Osteoblast (primary cell): ENCODE measurements at regions not wholly inside any gene's neighbourhood (a gene's known extent, or its start where the extent isn't known, plus 50 kb on each side); places are given as distances from the start of the nearest gene placed in this dataset.

Experiments
- DNase-seq: peaks from one replicate; pipeline ENCODE4 v3.0.0; 2011; ENCODE audit warnings: low spot score, mixed read lengths; ENCODE audit not compliant: insufficient read length; ENCODE audit errors: missing footprints
- H2AFZ ChIP-seq: 2 replicates; pipeline ENCODE4 v1.6.0; 2011; ENCODE audit warnings: mild to moderate bottlenecking, low read length
- H3K27ac ChIP-seq: 2 replicates; pipeline ENCODE4 v1.5.1; 2011; ENCODE audit warnings: mild to moderate bottlenecking, low read depth, low read length, moderate library complexity
- H3K27me3 ChIP-seq: 2 replicates; pipeline ENCODE4 v1.6.0; 2012; ENCODE audit warnings: mild to moderate bottlenecking, control low read depth, inconsistent platforms, low read length, moderate library complexity; ENCODE audit not compliant: insufficient read depth
- H3K36me3 ChIP-seq: 2 replicates; pipeline ENCODE4 v1.5.1; 2011; ENCODE audit warnings: mild to moderate bottlenecking, low read length, control low read depth, moderate library complexity; ENCODE audit not compliant: insufficient read depth
- H3K4me1 ChIP-seq: 2 replicates; pipeline ENCODE4 v1.5.1; 2011; ENCODE audit warnings: mild to moderate bottlenecking, low read length, control low read depth, moderate library complexity; ENCODE audit not compliant: insufficient read depth
- H3K4me2 ChIP-seq: 2 replicates; pipeline ENCODE4 v1.6.0; 2011; ENCODE audit warnings: mild to moderate bottlenecking, low read length; ENCODE audit not compliant: insufficient read depth
- H3K4me3 ChIP-seq: fragments of 200-600 bp; sonication (generic); 3 replicates; pipeline ENCODE4 v1.5.1; 2012; ENCODE audit warnings: mild to moderate bottlenecking, low read length, inconsistent platforms; ENCODE audit not compliant: insufficient read depth
- H3K79me2 ChIP-seq: 2 replicates; pipeline ENCODE4 v1.6.0; 2012; ENCODE audit warnings: mild to moderate bottlenecking, low read length, control low read depth, inconsistent platforms; ENCODE audit not compliant: insufficient read depth
- H3K9me3 ChIP-seq: 2 replicates; pipeline ENCODE4 v1.5.1; 2011; ENCODE audit warnings: low read depth, low read length, control low read depth
- H4K20me1 ChIP-seq: 2 replicates; pipeline ENCODE4 v1.6.0; 2012; ENCODE audit warnings: mild to moderate bottlenecking, low read length, control low read depth; ENCODE audit not compliant: insufficient read depth
- TF ChIP-seq, protein P1 (sequence below): IDR thresholded peaks from 2 replicates; pipeline ENCODE4 v1.5.1; 2011; ENCODE audit warnings: mild to moderate bottlenecking, low read depth, low read length, moderate library complexity; ENCODE audit errors: extremely low read depth

DNA sequence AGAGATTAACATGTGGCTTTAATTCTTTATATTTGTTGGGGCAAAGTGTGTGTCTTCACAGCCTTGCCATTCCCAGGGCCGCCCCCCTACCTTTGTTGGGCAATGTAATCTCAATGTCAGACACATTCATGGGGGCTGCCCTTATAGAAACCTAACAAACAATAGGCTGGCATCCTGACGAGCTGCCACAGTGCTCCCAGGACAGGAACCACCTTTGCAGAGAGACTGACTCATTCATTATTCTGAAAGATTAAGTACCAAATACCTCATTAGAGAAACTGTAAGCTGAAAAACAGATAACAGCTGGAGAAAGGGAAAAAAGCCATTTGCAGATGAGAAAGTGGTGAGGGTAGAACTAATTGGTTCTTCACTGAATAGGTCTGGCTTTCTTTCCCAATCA lies 1587.5 kb upstream of the PIK3C3 start:
- Histone ChIP-seq H3K79me2 (no peaks in the 10 kb centered on the region), H3K4me3 (no peak overlapping the region), H3K27ac (no peak overlapping the region), H3K4me1 (no peaks in the 10 kb centered on the region), H3K36me3 (no peaks in the 10 kb centered on the region), H3K9me3 (no peaks in the 10 kb centered on the region), H2AFZ (no peak overlapping the region), H3K4me2 (no peak overlapping the region), H4K20me1 (no peaks in the 10 kb centered on the region), H3K27me3 (no peaks in the 10 kb centered on the region)
- no peak for DNase-seq
- TF ChIP-seq, protein P1, sequence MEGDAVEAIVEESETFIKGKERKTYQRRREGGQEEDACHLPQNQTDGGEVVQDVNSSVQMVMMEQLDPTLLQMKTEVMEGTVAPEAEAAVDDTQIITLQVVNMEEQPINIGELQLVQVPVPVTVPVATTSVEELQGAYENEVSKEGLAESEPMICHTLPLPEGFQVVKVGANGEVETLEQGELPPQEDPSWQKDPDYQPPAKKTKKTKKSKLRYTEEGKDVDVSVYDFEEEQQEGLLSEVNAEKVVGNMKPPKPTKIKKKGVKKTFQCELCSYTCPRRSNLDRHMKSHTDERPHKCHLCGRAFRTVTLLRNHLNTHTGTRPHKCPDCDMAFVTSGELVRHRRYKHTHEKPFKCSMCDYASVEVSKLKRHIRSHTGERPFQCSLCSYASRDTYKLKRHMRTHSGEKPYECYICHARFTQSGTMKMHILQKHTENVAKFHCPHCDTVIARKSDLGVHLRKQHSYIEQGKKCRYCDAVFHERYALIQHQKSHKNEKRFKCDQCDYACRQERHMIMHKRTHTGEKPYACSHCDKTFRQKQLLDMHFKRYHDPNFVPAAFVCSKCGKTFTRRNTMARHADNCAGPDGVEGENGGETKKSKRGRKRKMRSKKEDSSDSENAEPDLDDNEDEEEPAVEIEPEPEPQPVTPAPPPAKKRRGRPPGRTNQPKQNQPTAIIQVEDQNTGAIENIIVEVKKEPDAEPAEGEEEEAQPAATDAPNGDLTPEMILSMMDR: no peak

DNA sequence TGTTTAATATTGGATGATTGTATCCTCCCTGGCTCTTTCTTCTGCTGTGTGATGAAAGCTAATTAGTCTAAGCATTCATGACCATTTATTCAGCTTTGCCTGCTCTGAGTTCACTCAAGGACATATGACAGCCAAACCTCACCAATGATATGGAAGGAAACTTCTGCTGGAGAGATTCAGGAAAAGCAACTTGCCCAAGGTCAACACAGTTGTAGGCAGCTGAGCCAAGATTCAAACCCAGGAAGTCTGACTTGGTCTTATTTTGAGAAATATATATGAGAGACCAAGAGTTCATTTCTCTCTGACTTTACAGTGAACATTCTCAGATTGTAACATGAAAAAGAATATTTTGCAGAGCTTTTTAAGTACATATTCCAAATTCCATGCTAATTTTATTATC lies 1588.5 kb upstream of the PIK3C3 start:
- no peaks in the 10 kb centered on the region for H3K27me3 ChIP-seq
- no peak overlapping the region for H3K4me2 ChIP-seq
- H2AFZ ChIP-seq: no peak overlapping the region
- no peaks in the 10 kb centered on the region for H3K4me1 ChIP-seq
- no peak overlapping the region for H3K27ac ChIP-seq
- no peaks in the 10 kb centered on the region for H3K36me3 ChIP-seq
- TF ChIP-seq, protein P1: no peak
- H3K9me3 ChIP-seq: no peaks in the 10 kb centered on the region
- H3K79me2 ChIP-seq: no peaks in the 10 kb centered on the region
- DNase-seq: no peak
- H4K20me1 ChIP-seq: no peaks in the 10 kb centered on the region
- H3K4me3 ChIP-seq: no peak overlapping the region

DNA sequence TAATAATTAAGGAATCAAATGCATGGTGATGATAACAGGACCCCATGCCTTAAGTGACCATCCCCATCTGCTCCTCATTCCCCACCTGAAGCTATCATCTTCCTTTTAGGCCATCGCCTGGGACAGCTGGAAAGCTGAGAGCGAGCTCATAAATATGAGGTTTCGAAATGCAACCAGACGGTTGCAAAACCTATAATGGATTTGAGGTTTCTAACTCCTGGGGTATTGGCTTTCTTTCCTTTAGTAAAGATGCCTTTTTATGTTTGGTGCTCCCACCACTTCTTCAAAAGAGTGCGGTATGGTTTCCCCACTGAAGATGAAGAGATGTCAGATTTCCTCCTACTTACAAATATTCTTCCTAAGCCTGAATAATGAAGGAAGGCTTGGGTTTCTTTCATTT lies 1589.5 kb upstream of the PIK3C3 start:
- Histone ChIP-seq H3K4me1 (no peaks in the 10 kb centered on the region), H3K36me3 (no peaks in the 10 kb centered on the region), H3K79me2 (no peaks in the 10 kb centered on the region), H3K27ac (no peak overlapping the region), H3K27me3 (no peaks in the 10 kb centered on the region), H3K4me2 (no peak overlapping the region), H3K4me3 (no peak overlapping the region), H2AFZ (no peak overlapping the region), H3K9me3 (no peaks in the 10 kb centered on the region), H4K20me1 (no peaks in the 10 kb centered on the region)
- TF ChIP-seq, protein P1: no peak
- no peak for DNase-seq

DNA sequence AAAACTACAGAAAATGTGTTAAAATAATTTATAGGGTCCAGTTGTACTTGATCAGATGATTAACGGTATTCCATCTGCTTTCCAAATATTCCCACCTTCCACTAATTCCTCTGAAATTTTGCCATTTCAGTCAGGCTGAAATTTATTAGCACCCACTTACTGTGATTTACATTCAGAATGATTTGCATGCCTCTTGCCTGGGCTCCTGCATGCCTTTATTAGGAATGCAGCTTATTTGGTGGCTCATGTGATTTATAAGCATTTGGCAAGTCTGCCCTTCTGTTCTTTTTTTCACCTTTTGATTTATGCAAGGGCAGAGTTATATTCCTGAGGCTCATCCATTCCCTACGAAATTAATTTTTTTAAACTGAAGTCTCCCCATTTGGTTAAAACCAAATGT lies 1594.5 kb upstream of the PIK3C3 start:
- Histone ChIP-seq H3K79me2 (no peaks in the 10 kb centered on the region), H3K4me3 (no peak overlapping the region), H3K27me3 (no peaks in the 10 kb centered on the region), H2AFZ (no peak overlapping the region), H3K9me3 (no peaks in the 10 kb centered on the region), H4K20me1 (no peaks in the 10 kb centered on the region), H3K27ac (no peak overlapping the region), H3K4me1 (no peaks in the 10 kb centered on the region), H3K36me3 (no peaks in the 10 kb centered on the region), H3K4me2 (no peak overlapping the region)
- no peak for DNase-seq
- TF ChIP-seq, protein P1: no peak
